IMR-90 (cell line): ENCODE measurements at regions not wholly inside any gene's neighbourhood (a gene's known extent, or its start where the extent isn't known, plus 50 kb on each side); places are given as distances from the start of the nearest gene placed in this dataset.
A peak's percentile ranks its signal among the peaks of the same experiment; 100 is the strongest.

Experiments used
- ATAC-seq: fragments of 200-7000 bp; cut with Tn5 transposase; 2 replicates; pipeline ENCODE4 v1.9.1; 2020; ENCODE audit warnings: low read depth, mild to moderate bottlenecking, moderate library complexity
- BruUV-seq: library from RNA; stranded (reverse); fragments of 400-500 nt; replicated peaks from 2 replicates; lab custom pipeline; 2021; lab: Mats Ljungman, UMichigan
- CTCF ChIA-PET: fragments of 300-600 bp; formaldehyde crosslinking; extraction: SDS; loops from one replicate; lab custom pipeline; 2021; ENCODE audit warnings: antibody characterized with exemption; lab: Yijun Ruan, JAX
- POLR2A ChIA-PET: fragments of 300-600 bp; sonication (Branson Sonifier 250); formaldehyde crosslinking; loops from one replicate; lab custom pipeline; 2022; ENCODE audit warnings: antibody characterized with exemption; ENCODE audit not compliant: unreplicated experiment; lab: Charles Lee
- DNase-seq: peaks from one replicate; pipeline ENCODE4 v3.0.0; 2013
- H2AFZ ChIP-seq: replicated peaks from 2 replicates; pipeline ENCODE3; 2013; ENCODE audit warnings: low read length, mild to moderate bottlenecking; ENCODE audit not compliant: poor library complexity
- H2AK5ac ChIP-seq: 2 replicates; pipeline ENCODE4 v1.6.1; 2013; ENCODE audit warnings: low read depth, low read length, inconsistent platforms
- H2AK9ac ChIP-seq: replicated peaks from 2 replicates; pipeline ENCODE3; 2013; ENCODE audit warnings: mild to moderate bottlenecking, low read depth, low read length, moderate library complexity; ENCODE audit not compliant: poor library complexity
- H2BK120ac ChIP-seq: 2 replicates; pipeline ENCODE4 v1.6.1; 2013; ENCODE audit warnings: low read depth, low read length, inconsistent platforms
- H2BK15ac ChIP-seq: 3 replicates; pipeline ENCODE4 v1.6.1; 2013; ENCODE audit warnings: low read depth, low read length, inconsistent platforms
- H2BK20ac ChIP-seq: 2 replicates; pipeline ENCODE4 v1.6.1; 2013; ENCODE audit warnings: low read depth, mild to moderate bottlenecking, inconsistent platforms, low read length, moderate library complexity
- H2BK5ac ChIP-seq: 2 replicates; pipeline ENCODE4 v1.6.1; 2013; ENCODE audit warnings: mild to moderate bottlenecking, low read depth, low read length, inconsistent platforms; ENCODE audit not compliant: poor library complexity, severe bottlenecking
- H3K14ac ChIP-seq: replicated peaks from 2 replicates; pipeline ENCODE4 v1.6.1; 2013; ENCODE audit warnings: low read depth, low read length, inconsistent platforms
- H3K18ac ChIP-seq: 2 replicates; pipeline ENCODE4 v1.6.1; 2013; ENCODE audit warnings: low read depth, low read length, control low read depth
- H3K23ac ChIP-seq: 2 replicates; pipeline ENCODE4 v1.6.1; 2013; ENCODE audit warnings: low read depth, low read length, inconsistent platforms
- H3K27ac ChIP-seq: 2 replicates; pipeline ENCODE4 v1.5.1; 2013; ENCODE audit warnings: mild to moderate bottlenecking, control low read depth, low read length; ENCODE audit not compliant: insufficient read depth
- H3K27me3 ChIP-seq: 2 replicates; pipeline ENCODE4 v1.6.1; 2013; ENCODE audit warnings: low read length; ENCODE audit not compliant: control insufficient read depth, insufficient read depth
- H3K36me3 ChIP-seq: 2 replicates; pipeline ENCODE4 v1.6.1; 2013; ENCODE audit warnings: low read length, mixed read lengths; ENCODE audit not compliant: control insufficient read depth, insufficient read depth
- H3K4ac ChIP-seq: 2 replicates; pipeline ENCODE4 v1.6.1; 2013; ENCODE audit warnings: low read depth, low read length, inconsistent platforms
- H3K4me1 ChIP-seq: 2 replicates; pipeline ENCODE4 v1.6.1; 2013; ENCODE audit warnings: low read length, mixed read lengths; ENCODE audit not compliant: control insufficient read depth, insufficient read depth
- H3K4me2 ChIP-seq: 2 replicates; pipeline ENCODE4 v1.6.1; 2013; ENCODE audit warnings: low read depth, mild to moderate bottlenecking, control low read depth, low read length, moderate library complexity
- H3K4me3 ChIP-seq: 2 replicates; pipeline ENCODE4 v1.5.1; 2013; ENCODE audit warnings: low read depth, mild to moderate bottlenecking, control low read depth, low read length, moderate library complexity; ENCODE audit not compliant: insufficient read depth
- H3K56ac ChIP-seq: 2 replicates; pipeline ENCODE4 v1.6.1; 2013; ENCODE audit warnings: low read length, inconsistent platforms; ENCODE audit not compliant: insufficient read depth; ENCODE audit errors: extremely low read depth
- H3K79me1 ChIP-seq, 2 experiments: 2 replicates each; pipeline ENCODE4 v1.6.1; 2013; ENCODE audit warnings: low read length in 2 of 2, inconsistent platforms in 1 of 2, low read depth in 1 of 2
- H3K9ac ChIP-seq: 2 replicates; pipeline ENCODE4 v1.6.1; 2013; ENCODE audit warnings: low read depth, low read length, control low read depth
- H3K9me1 ChIP-seq: 2 replicates; pipeline ENCODE4 v1.6.1; 2013; ENCODE audit warnings: low read length, inconsistent platforms; ENCODE audit not compliant: insufficient read depth
- H3K9me3 ChIP-seq: 2 replicates; pipeline ENCODE4 v1.6.1; 2013; ENCODE audit warnings: low read length; ENCODE audit not compliant: control insufficient read depth, insufficient read depth
- H4K20me1 ChIP-seq: 2 replicates; pipeline ENCODE4 v1.6.1; 2013; ENCODE audit warnings: low read length, inconsistent platforms; ENCODE audit not compliant: insufficient read depth
- H4K5ac ChIP-seq: 2 replicates; pipeline ENCODE4 v1.6.1; 2013; ENCODE audit warnings: mild to moderate bottlenecking, low read depth, low read length, control low read depth
- H4K8ac ChIP-seq, 2 experiments: 2 replicates each; pipeline ENCODE4 v1.6.1; 2013; ENCODE audit warnings: low read depth in 2 of 2, low read length in 2 of 2, control low read depth in 1 of 2, inconsistent platforms in 1 of 2
- H4K91ac ChIP-seq: 2 replicates; pipeline ENCODE4 v1.6.1; 2013; ENCODE audit warnings: low read depth, low read length, inconsistent platforms; ENCODE audit not compliant: insufficient read depth
- BHLHE40 ChIP-seq: fragments of 150-350 bp; IDR thresholded peaks from 2 replicates; pipeline ENCODE4 v1.6.1; 2016; ENCODE audit warnings: mild to moderate bottlenecking, low read depth, low read length
- CEBPB ChIP-seq: IDR thresholded peaks from 2 replicates; pipeline ENCODE4 v1.6.1; 2012; ENCODE audit warnings: low read depth, low read length, improper control_type of control experiment
- CHD1 ChIP-seq: IDR thresholded peaks from 2 replicates; pipeline ENCODE4 v1.6.1; 2012; ENCODE audit warnings: low read depth, low read length, improper control_type of control experiment
- CTCF ChIP-seq: conservative IDR thresholded peaks from 2 replicates; pipeline ENCODE4 v1.5.1; 2012; ENCODE audit warnings: mild to moderate bottlenecking, low read depth, low read length, improper control_type of control experiment
- ELK1 ChIP-seq: fragments of 150-350 bp; IDR thresholded peaks from 2 replicates; pipeline ENCODE4 v1.6.1; 2016; ENCODE audit warnings: low read depth, mild to moderate bottlenecking, low read length, moderate library complexity, borderline replicate concordance
- FOS ChIP-seq: fragments of 150-350 bp; IDR thresholded peaks from 2 replicates; pipeline ENCODE4 v1.6.1; 2016; ENCODE audit warnings: low read depth, low read length
- MAFK ChIP-seq: IDR thresholded peaks from 2 replicates; pipeline ENCODE4 v1.6.1; 2012; ENCODE audit warnings: low read depth, low read length, improper control_type of control experiment
- MAZ ChIP-seq: IDR thresholded peaks from 2 replicates; pipeline ENCODE4 v1.6.1; 2012; ENCODE audit warnings: low read depth, mild to moderate bottlenecking, low read length, improper control_type of control experiment, moderate library complexity, borderline replicate concordance
- MXI1 ChIP-seq: IDR thresholded peaks from 2 replicates; pipeline ENCODE4 v1.6.1; 2012; ENCODE audit warnings: low read depth, mild to moderate bottlenecking, low read length, moderate library complexity, borderline replicate concordance
- NFE2L2 ChIP-seq: fragments of 150-350 bp; IDR thresholded peaks from 2 replicates; pipeline ENCODE4 v1.6.1; 2016; ENCODE audit warnings: low read depth, mild to moderate bottlenecking, low read length
- POLR2A ChIP-seq: IDR thresholded peaks from 2 replicates; pipeline ENCODE4 v1.6.1; 2012; ENCODE audit warnings: mild to moderate bottlenecking, low read depth, low read length
- RAD21 ChIP-seq: IDR thresholded peaks from 2 replicates; pipeline ENCODE4 v1.6.1; 2012; ENCODE audit warnings: low read length, improper control_type of control experiment
- RCOR1 ChIP-seq: IDR thresholded peaks from 2 replicates; pipeline ENCODE4 v1.6.1; 2012; ENCODE audit warnings: mild to moderate bottlenecking, low read length, improper control_type of control experiment; ENCODE audit not compliant: insufficient replicate concordance
- RFX5 ChIP-seq: IDR thresholded peaks from 2 replicates; pipeline ENCODE4 v1.8.0; 2012; ENCODE audit warnings: low read depth, mild to moderate bottlenecking, low read length, moderate library complexity
- SMC3 ChIP-seq: fragments of 150-350 bp; IDR thresholded peaks from 2 replicates; pipeline ENCODE4 v1.6.1; 2016; ENCODE audit warnings: low read depth, mild to moderate bottlenecking, antibody characterized with exemption, low read length, moderate library complexity
- USF2 ChIP-seq: fragments of 150-350 bp; IDR thresholded peaks from 2 replicates; pipeline ENCODE4 v1.6.1; 2017; ENCODE audit warnings: mild to moderate bottlenecking, antibody characterized with exemption, low read length, low read depth
- WGBS, 2 experiments: methylation state at CpG; one replicate each; pipeline versions ENCODE4 v1.1.5 to v1.1.7; 2013; ENCODE audit warnings: missing lambda C conversion rate in 2 of 2; ENCODE audit not compliant: insufficient read length in 1 of 2; ENCODE audit errors: extremely low coverage in 2 of 2; 5-methylcytosine and 5-hydroxymethylcytosine counted together
- dilution Hi-C: fragments of 300-500 bp; cut with HindIII; formaldehyde crosslinking; loops from one replicate; pipeline ENCODE4 v1.14.3; 2018; ENCODE audit warnings: low sequenced_read_pairs; ENCODE audit not compliant: unreplicated experiment
- in situ Hi-C: fragments of 300-500 bp; cut with MboI; formaldehyde crosslinking; loops from 3 replicates; pipeline ENCODE4 v1.14.3; 2019; ENCODE audit warnings: low sequenced_read_pairs, inconsistent platforms, mixed read lengths
- intact Hi-C: fragments of 100-400 bp; cut with micrococcal nuclease; formaldehyde crosslinking; loops from 2 replicates; pipeline ENCODE4 v1.10.0; 2022

- H3K27ac ChIP-seq, result no peak overlapping the region
- WGBS, 2 experiments, result no CpG with 5 or more reads among the region's 3 CpGs
- POLR2A ChIA-PET, result no interaction called here
Measured at GRCh38 chr14:30227436-30227835, 299.8 kb upstream of the PRKD1 start.

More at GRCh38 chr14:30227436-30227835, 299.8 kb upstream of the PRKD1 start:
- Histone ChIP-seq H2BK20ac (no peak overlapping the region), H2AFZ (peak overlapping the region; percentile 39), H3K4ac (no peak overlapping the region), H2BK120ac (peak overlapping the region; percentile 13; the same call in 1 of the 2 replicates), H3K4me2 (peak overlapping the region; percentile 8; the same call in 1 of the 2 replicates), H3K4me3 (no peak overlapping the region), H3K9ac (no peak overlapping the region), H3K79me1 (no peaks in the 10 kb centered on the region), H2AK5ac (no peak overlapping the region), H3K27me3 (no peaks in the 10 kb centered on the region), H3K56ac (no peak overlapping the region; the same call in 1 of the 2 replicates), H4K5ac (no peak overlapping the region), H3K9me1 (peaks cover 3% of the 10 kb centered on the region), H3K4me1 (peaks cover 9% of the 10 kb centered on the region), H2BK15ac (no peak overlapping the region), H2BK5ac (peak overlapping the region; percentile 55), H2AK9ac (no peak overlapping the region), H3K23ac (no peak overlapping the region), H3K9me3 (no peaks in the 10 kb centered on the region), H4K20me1 (no peaks in the 10 kb centered on the region), H4K91ac (no peak overlapping the region), H3K14ac (no peak overlapping the region), H3K18ac (no peak overlapping the region), H3K36me3 (no peaks in the 10 kb centered on the region), H4K8ac (0 out of 4 replicates have a peak overlapping the region, but pooled peaks of 1 of the 2 experiments have one; percentile 30)
- ATAC-seq (peak; percentile 31), DNase-seq (peak; percentile 55)
- CTCF ChIA-PET, result interaction anchor here (0.7 to 2.6 kb wide), 2 partner anchors 43 to 671 kb away, joined by 5 to 8 read pairs; no protein-coding TSS in a partner anchor
- intact Hi-C loops (no loop called here), in situ Hi-C loops (no loop called here), dilution Hi-C loops (no loop called here)
- TF ChIP-seq ELK1, result no peak
- no peak for TF ChIP-seq USF2
- TF ChIP-seq NFE2L2, result no peak
- no peak for TF ChIP-seq CHD1
- no peak for TF ChIP-seq BHLHE40
- TF ChIP-seq CEBPB, result no peak
- TF ChIP-seq CTCF, result no peak
- TF ChIP-seq FOS, result no peak
- TF ChIP-seq MXI1, result no peak
- TF ChIP-seq RFX5, result no peak
- no peak for TF ChIP-seq MAFK
- no peak for TF ChIP-seq SMC3
- no peak for TF ChIP-seq RAD21
- no peak for TF ChIP-seq MAZ
- no peak for TF ChIP-seq POLR2A
- TF ChIP-seq RCOR1, result no peak
- no TSS peak for BruUV-seq
